ENCODE measurements at regions not wholly inside any gene's neighbourhood (a gene's known extent, or its start where the extent isn't known, plus 50 kb on each side); places are given as distances from the start of the nearest gene placed in this dataset.

GRCh38 chr1:98316286-98316905 is 345.1 kb upstream of the SNX7 start:
- TF ChIP-seq CTCF (conservative IDR thresholded peaks at IDR 0.05; ENCODE audit: low read depth) = no peak
- POLR2A ChIA-PET (ENCODE audit: low non-redundant PET) = no interaction called here
- CTCF ChIA-PET = no interaction called here

GRCh38 chr1:98315309-98315708 is 346.2 kb upstream of the SNX7 start:
- no peak for DNase-seq (ENCODE audit: low spot score)
- no peak overlapping the region for H3K27ac ChIP-seq
- CTCF ChIA-PET = interaction anchor here (0.5 kb wide), 1 partner anchor 232 kb away, joined by 3 read pairs; no protein-coding TSS in a partner anchor
- POLR2A ChIA-PET (ENCODE audit: low non-redundant PET) = no interaction called here
- no peak for TF ChIP-seq CTCF (conservative IDR thresholded peaks at IDR 0.05; ENCODE audit: low read depth)

More at GRCh38 chr1:98316286-98316905, 345.1 kb upstream of the SNX7 start:
- H3K27ac ChIP-seq = peak overlapping the region; percentile 67
- no peak for DNase-seq (ENCODE audit: low spot score)

DNA sequence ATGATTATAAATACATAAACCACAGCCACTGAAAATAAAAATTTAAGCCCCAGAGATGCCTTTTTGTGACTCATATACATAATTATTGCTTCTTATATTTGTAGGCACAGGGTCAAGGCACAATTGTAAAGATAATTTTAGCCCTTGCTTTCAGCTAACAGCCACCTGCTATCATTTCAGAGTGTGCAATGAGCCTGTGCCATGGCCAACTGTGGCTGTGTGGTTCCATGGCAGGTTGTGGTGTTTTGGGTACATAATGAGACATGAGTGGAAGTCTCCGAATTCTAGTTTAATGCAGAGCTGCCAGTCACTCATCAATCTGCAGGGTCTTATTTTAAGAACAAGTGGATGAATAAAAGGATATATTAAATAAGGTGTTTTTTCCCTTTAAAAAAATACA is 346.9 kb upstream of the SNX7 start:
- ChIA-PET POLR2A (ENCODE audit: low non-redundant PET) (no interaction called here), CTCF (interaction anchor here (0.5 kb wide), 2 partner anchors 115 to 233 kb away, joined by 3 read pairs; no protein-coding TSS in a partner anchor)
- TF ChIP-seq CTCF (conservative IDR thresholded peaks at IDR 0.05; ENCODE audit: low read depth) = no peak
- DNase-seq (ENCODE audit: low spot score) = no peak
- H3K27ac ChIP-seq = no peak overlapping the region

- DNase-seq (ENCODE audit: low spot score) = no peak
- ChIA-PET CTCF (interaction anchor here (0.7 kb wide), 1 partner anchor 144 kb away, joined by 3 read pairs; no protein-coding TSS in a partner anchor), POLR2A (ENCODE audit: low non-redundant PET) (no interaction called here)
- no peak overlapping the region for H3K27ac ChIP-seq
- no peak for TF ChIP-seq CTCF (conservative IDR thresholded peaks at IDR 0.05; ENCODE audit: low read depth)
Measured at GRCh38 chr1:98306517-98307089, 354.9 kb upstream of the SNX7 start.

GRCh38 chr1:98305362-98305761 is 356.2 kb upstream of the SNX7 start:
- no peak for TF ChIP-seq CTCF (conservative IDR thresholded peaks at IDR 0.05; ENCODE audit: low read depth)
- DNase-seq (ENCODE audit: low spot score) = no peak
- ChIA-PET CTCF (no interaction called here), POLR2A (ENCODE audit: low non-redundant PET) (interaction anchor here (0.6 kb wide), 1 partner anchor 9 kb away, joined by 3 read pairs; no protein-coding TSS in a partner anchor)
- no peak overlapping the region for H3K27ac ChIP-seq

GRCh38 chr1:98304888-98305287 is 356.6 kb upstream of the SNX7 start:
- no peak for TF ChIP-seq CTCF (conservative IDR thresholded peaks at IDR 0.05; ENCODE audit: low read depth)
- ChIA-PET POLR2A (ENCODE audit: low non-redundant PET) (interaction anchor here (0.6 kb wide), 1 partner anchor 9 kb away, joined by 3 read pairs; no protein-coding TSS in a partner anchor), CTCF (no interaction called here)
- DNase-seq (ENCODE audit: low spot score) = no peak
- no peak overlapping the region for H3K27ac ChIP-seq

Measured in RWPE1 (cell line).